ENCODE measurements at regions not wholly inside any gene's neighbourhood (a gene's known extent, or its start where the extent isn't known, plus 50 kb on each side); places are given as distances from the start of the nearest gene placed in this dataset.

DNA sequence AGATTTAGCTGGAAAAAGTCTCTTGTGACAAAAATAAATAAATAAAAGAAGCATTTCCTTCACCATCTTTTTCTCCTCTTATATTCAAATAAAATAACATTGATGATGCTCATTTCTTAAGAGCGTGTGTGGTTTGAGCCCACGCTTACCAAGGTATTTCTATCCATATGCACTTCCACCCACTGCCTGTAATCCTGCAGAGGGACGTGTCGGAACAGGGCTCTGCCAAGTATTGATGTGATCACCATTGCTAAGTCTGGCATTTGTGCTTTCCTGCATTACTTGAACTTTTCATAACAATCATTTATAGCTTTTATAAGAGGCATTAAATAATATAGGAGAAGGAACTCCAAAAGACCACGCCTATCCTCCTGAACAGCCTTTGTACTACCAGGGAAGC, 107.6 kb downstream of the SHANK2 start:
- TF ChIP-seq ZNF416 (tag by site-specific recombination; IDR thresholded peaks at IDR 0.05) (no peak), KLF16 (tag by site-specific recombination; IDR thresholded peaks at IDR 0.05) (no peak), ZNF530 (tag by site-specific recombination; IDR thresholded peaks at IDR 0.05; ENCODE audit: low read depth) (no peak), GLIS1 (tag by site-specific recombination; IDR thresholded peaks at IDR 0.05) (no peak), YY1 (tag by site-specific recombination; IDR thresholded peaks at IDR 0.05) (no peak), ZNF23 (tag by site-specific recombination; IDR thresholded peaks at IDR 0.05; ENCODE audit: borderline replicate concordance) (no peak), REPIN1 (tag by site-specific recombination; IDR thresholded peaks at IDR 0.05; ENCODE audit: low read depth) (no peak), ZNF121 (tag by site-specific recombination; IDR thresholded peaks at IDR 0.05) (no peak)
- TF ChIP-seq, protein P1, sequence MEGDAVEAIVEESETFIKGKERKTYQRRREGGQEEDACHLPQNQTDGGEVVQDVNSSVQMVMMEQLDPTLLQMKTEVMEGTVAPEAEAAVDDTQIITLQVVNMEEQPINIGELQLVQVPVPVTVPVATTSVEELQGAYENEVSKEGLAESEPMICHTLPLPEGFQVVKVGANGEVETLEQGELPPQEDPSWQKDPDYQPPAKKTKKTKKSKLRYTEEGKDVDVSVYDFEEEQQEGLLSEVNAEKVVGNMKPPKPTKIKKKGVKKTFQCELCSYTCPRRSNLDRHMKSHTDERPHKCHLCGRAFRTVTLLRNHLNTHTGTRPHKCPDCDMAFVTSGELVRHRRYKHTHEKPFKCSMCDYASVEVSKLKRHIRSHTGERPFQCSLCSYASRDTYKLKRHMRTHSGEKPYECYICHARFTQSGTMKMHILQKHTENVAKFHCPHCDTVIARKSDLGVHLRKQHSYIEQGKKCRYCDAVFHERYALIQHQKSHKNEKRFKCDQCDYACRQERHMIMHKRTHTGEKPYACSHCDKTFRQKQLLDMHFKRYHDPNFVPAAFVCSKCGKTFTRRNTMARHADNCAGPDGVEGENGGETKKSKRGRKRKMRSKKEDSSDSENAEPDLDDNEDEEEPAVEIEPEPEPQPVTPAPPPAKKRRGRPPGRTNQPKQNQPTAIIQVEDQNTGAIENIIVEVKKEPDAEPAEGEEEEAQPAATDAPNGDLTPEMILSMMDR (tag by site-specific recombination; IDR thresholded peaks at IDR 0.05) = no peak
- TF ChIP-seq, protein P2, sequence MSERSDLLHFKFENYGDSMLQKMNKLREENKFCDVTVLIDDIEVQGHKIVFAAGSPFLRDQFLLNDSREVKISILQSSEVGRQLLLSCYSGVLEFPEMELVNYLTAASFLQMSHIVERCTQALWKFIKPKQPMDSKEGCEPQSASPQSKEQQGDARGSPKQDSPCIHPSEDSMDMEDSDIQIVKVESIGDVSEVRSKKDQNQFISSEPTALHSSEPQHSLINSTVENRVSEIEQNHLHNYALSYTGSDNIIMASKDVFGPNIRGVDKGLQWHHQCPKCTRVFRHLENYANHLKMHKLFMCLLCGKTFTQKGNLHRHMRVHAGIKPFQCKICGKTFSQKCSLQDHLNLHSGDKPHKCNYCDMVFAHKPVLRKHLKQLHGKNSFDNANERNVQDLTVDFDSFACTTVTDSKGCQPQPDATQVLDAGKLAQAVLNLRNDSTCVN (tag by site-specific recombination; optimal IDR thresholded peaks at IDR 0.05) = no peak
- TF ChIP-seq, protein P3, sequence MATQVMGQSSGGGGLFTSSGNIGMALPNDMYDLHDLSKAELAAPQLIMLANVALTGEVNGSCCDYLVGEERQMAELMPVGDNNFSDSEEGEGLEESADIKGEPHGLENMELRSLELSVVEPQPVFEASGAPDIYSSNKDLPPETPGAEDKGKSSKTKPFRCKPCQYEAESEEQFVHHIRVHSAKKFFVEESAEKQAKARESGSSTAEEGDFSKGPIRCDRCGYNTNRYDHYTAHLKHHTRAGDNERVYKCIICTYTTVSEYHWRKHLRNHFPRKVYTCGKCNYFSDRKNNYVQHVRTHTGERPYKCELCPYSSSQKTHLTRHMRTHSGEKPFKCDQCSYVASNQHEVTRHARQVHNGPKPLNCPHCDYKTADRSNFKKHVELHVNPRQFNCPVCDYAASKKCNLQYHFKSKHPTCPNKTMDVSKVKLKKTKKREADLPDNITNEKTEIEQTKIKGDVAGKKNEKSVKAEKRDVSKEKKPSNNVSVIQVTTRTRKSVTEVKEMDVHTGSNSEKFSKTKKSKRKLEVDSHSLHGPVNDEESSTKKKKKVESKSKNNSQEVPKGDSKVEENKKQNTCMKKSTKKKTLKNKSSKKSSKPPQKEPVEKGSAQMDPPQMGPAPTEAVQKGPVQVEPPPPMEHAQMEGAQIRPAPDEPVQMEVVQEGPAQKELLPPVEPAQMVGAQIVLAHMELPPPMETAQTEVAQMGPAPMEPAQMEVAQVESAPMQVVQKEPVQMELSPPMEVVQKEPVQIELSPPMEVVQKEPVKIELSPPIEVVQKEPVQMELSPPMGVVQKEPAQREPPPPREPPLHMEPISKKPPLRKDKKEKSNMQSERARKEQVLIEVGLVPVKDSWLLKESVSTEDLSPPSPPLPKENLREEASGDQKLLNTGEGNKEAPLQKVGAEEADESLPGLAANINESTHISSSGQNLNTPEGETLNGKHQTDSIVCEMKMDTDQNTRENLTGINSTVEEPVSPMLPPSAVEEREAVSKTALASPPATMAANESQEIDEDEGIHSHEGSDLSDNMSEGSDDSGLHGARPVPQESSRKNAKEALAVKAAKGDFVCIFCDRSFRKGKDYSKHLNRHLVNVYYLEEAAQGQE (tag by site-specific recombination; IDR thresholded peaks at IDR 0.05) = no peak
- TF ChIP-seq, protein P4, sequence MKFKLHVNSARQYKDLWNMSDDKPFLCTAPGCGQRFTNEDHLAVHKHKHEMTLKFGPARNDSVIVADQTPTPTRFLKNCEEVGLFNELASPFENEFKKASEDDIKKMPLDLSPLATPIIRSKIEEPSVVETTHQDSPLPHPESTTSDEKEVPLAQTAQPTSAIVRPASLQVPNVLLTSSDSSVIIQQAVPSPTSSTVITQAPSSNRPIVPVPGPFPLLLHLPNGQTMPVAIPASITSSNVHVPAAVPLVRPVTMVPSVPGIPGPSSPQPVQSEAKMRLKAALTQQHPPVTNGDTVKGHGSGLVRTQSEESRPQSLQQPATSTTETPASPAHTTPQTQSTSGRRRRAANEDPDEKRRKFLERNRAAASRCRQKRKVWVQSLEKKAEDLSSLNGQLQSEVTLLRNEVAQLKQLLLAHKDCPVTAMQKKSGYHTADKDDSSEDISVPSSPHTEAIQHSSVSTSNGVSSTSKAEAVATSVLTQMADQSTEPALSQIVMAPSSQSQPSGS (tag by site-specific recombination; IDR thresholded peaks at IDR 0.05; ENCODE audit: low read depth) = no peak

All from HEK293 (cell line).